Thymus (tissue), 11 donors: ENCODE measurements at regions not wholly inside any gene's neighbourhood (a gene's known extent, or its start where the extent isn't known, plus 50 kb on each side); places are given as distances from the start of the nearest gene placed in this dataset.

Experiments
- DNase-seq, 9 donors: peaks; one replicate each; pipeline ENCODE4 v3.0.0-alpha.2; 2013; ENCODE audit warnings: low spot score in 9 of 9, low read depth in 6 of 9, missing footprints in 1 of 9
- H3K27ac ChIP-seq, 2 donors: one replicate each; pipeline ENCODE4 v1.5.1; 2013; ENCODE audit warnings: control low read depth in 1 of 2, low read depth in 1 of 2, low read length in 1 of 2, mild to moderate bottlenecking in 1 of 2, moderate library complexity in 1 of 2
- H3K27me3 ChIP-seq, 2 donors: one replicate each; pipeline ENCODE4 v1.5.1; 2013; ENCODE audit warnings: low read length in 1 of 2; ENCODE audit not compliant: control insufficient read depth in 2 of 2, insufficient read depth in 1 of 2
- H3K36me3 ChIP-seq, 2 donors: one replicate each; pipeline ENCODE4 v1.5.1; 2013; ENCODE audit warnings: low read length in 1 of 2, mild to moderate bottlenecking in 1 of 2, moderate library complexity in 1 of 2; ENCODE audit not compliant: control insufficient read depth in 2 of 2, insufficient read depth in 2 of 2
- H3K4me1 ChIP-seq, 2 donors: one replicate each; pipeline ENCODE4 v1.5.1; 2013; ENCODE audit warnings: low read length in 2 of 2; ENCODE audit not compliant: control insufficient read depth in 2 of 2, insufficient read depth in 2 of 2
- H3K4me3 ChIP-seq, 2 donors: one replicate each; pipeline ENCODE4 v1.5.1; 2013; ENCODE audit warnings: low read length in 2 of 2, control low read depth in 1 of 2, mild to moderate bottlenecking in 1 of 2
- H3K9me3 ChIP-seq, 2 donors: one replicate each; pipeline ENCODE4 v1.5.1; 2013; ENCODE audit warnings: low read length in 1 of 2, mild to moderate bottlenecking in 1 of 2; ENCODE audit not compliant: control insufficient read depth in 2 of 2, insufficient read depth in 1 of 2
- WGBS: extraction: QIAGEN DNeasy Blood & Tissue Kit; methylation state at CpG from one replicate; pipeline ENCODE4 v1.1.7; 2013; 5-methylcytosine and 5-hydroxymethylcytosine counted together
- donor health status: healthy.

GRCh38 chr21:43303275-43304178, 123.4 kb downstream of the SIK1 start:
- Histone ChIP-seq H3K4me3 (no peak overlapping the region), H3K36me3 (no peaks in the 10 kb centered on the region), H3K4me1 (peaks cover 2 to 7% of the 10 kb centered on the region in 2 donors), H3K27ac (no peak overlapping the region), H3K9me3 (no peaks in the 10 kb centered on the region), H3K27me3 (peaks cover 0 to 3% of the 10 kb centered on the region in 2 donors)
- 83% methylated on average over 29 of the region's 29 CpGs for WGBS
- no peak for DNase-seq

- Histone ChIP-seq H3K27me3 (peaks cover 0 to 4% of the 10 kb centered on the region in 2 donors), H3K36me3 (no peaks in the 10 kb centered on the region), H3K4me1 (peaks cover 2 to 7% of the 10 kb centered on the region in 2 donors), H3K4me3 (no peak overlapping the region), H3K27ac (no peak overlapping the region), H3K9me3 (no peaks in the 10 kb centered on the region)
- 85% methylated on average over 14 of the region's 14 CpGs for WGBS
- no peak for DNase-seq
Measured at GRCh38 chr21:43302769-43303168, 124.2 kb downstream of the SIK1 start.

GRCh38 chr21:43302062-43302700, 124.8 kb downstream of the SIK1 start:
- no peak overlapping the region for H3K4me3 ChIP-seq
- peaks cover 2 to 7% of the 10 kb centered on the region in 2 donors for H3K4me1 ChIP-seq
- H3K27ac ChIP-seq: no peak overlapping the region
- no peak for DNase-seq
- peaks cover 0 to 10% of the 10 kb centered on the region in 2 donors for H3K27me3 ChIP-seq
- 96% methylated on average over 23 of the region's 23 CpGs for WGBS
- H3K9me3 ChIP-seq: no peaks in the 10 kb centered on the region
- no peaks in the 10 kb centered on the region for H3K36me3 ChIP-seq

- 91% methylated on average over 19 of the region's 19 CpGs for WGBS
- DNase-seq: no peak
- H3K4me3 ChIP-seq: no peak overlapping the region
- no peaks in the 10 kb centered on the region for H3K36me3 ChIP-seq
- peak overlapping the region; percentile 37 to 70 for H3K27ac ChIP-seq
- H3K27me3 ChIP-seq: peaks cover 0 to 10% of the 10 kb centered on the region in 2 donors
- H3K4me1 ChIP-seq: peaks cover 0 to 7% of the 10 kb centered on the region in 2 donors
- H3K9me3 ChIP-seq: no peaks in the 10 kb centered on the region
Measured at GRCh38 chr21:43301409-43302061, 125.4 kb downstream of the SIK1 start.

- no peaks in the 10 kb centered on the region for H3K36me3 ChIP-seq
- H3K9me3 ChIP-seq: no peaks in the 10 kb centered on the region
- peak in 1 of 9 donors; percentile 18 for DNase-seq
- peak overlapping the region; percentile 17 to 70 for H3K27ac ChIP-seq
- peaks cover 0 to 7% of the 10 kb centered on the region in 2 donors for H3K4me1 ChIP-seq
- WGBS: 94% methylated on average over 42 of the region's 42 CpGs
- peaks cover 0 to 10% of the 10 kb centered on the region in 2 donors for H3K27me3 ChIP-seq
- H3K4me3 ChIP-seq: no peak overlapping the region
Measured at GRCh38 chr21:43300496-43301408, 126.2 kb downstream of the SIK1 start.

GRCh38 chr21:43299441-43300277, 127.3 kb downstream of the SIK1 start:
- peaks cover 0 to 4% of the 10 kb centered on the region in 2 donors for H3K9me3 ChIP-seq
- H3K4me1 ChIP-seq: peaks cover 0 to 7% of the 10 kb centered on the region in 2 donors
- no peak overlapping the region for H3K4me3 ChIP-seq
- no peaks in the 10 kb centered on the region for H3K36me3 ChIP-seq
- WGBS: 93% methylated on average over 34 of the region's 34 CpGs
- DNase-seq: no peak
- peaks cover 0 to 14% of the 10 kb centered on the region in 2 donors for H3K27me3 ChIP-seq
- H3K27ac ChIP-seq: no peak overlapping the region

GRCh38 chr21:43298546-43299440, 128.1 kb downstream of the SIK1 start:
- no peak overlapping the region for H3K4me3 ChIP-seq
- 97% methylated on average over 55 of the region's 55 CpGs for WGBS
- H3K36me3 ChIP-seq: no peaks in the 10 kb centered on the region
- H3K27me3 ChIP-seq: peaks cover 0 to 18% of the 10 kb centered on the region in 2 donors
- no peak for DNase-seq
- H3K9me3 ChIP-seq: peaks cover 0 to 4% of the 10 kb centered on the region in 2 donors
- H3K27ac ChIP-seq: no peak overlapping the region
- H3K4me1 ChIP-seq: peaks cover 0 to 7% of the 10 kb centered on the region in 2 donors
